HCT116 (cell line): ENCODE measurements at regions not wholly inside any gene's neighbourhood (a gene's known extent, or its start where the extent isn't known, plus 50 kb on each side); places are given as distances from the start of the nearest gene placed in this dataset.

Source experiments
- CTCF ChIP-seq, 3 experiments: fragments of 200-600 bp in 1 of 3; sonication (generic) in 1 of 3; IDR thresholded peaks in 2 of 3; conservative IDR thresholded peaks in 1 of 3; 2 replicates each; pipeline ENCODE4 v1.5.1; 2012 to 2017; ENCODE audit warnings: low read depth in 2 of 3, low read length in 2 of 3, antibody characterized with exemption in 1 of 3, borderline replicate concordance in 1 of 3, control low read depth in 1 of 3, mild to moderate bottlenecking in 1 of 3, mixed read lengths in 1 of 3, mixed run types in 1 of 3, moderate library complexity in 1 of 3; ENCODE audit not compliant: insufficient read depth in 1 of 3
- POLR2A ChIP-seq: IDR thresholded peaks from 2 replicates; pipeline ENCODE4 v1.7.0; 2011; ENCODE audit warnings: borderline replicate concordance; ENCODE audit not compliant: insufficient read depth, insufficient read length; ENCODE audit errors: extremely low read depth
- SIN3A ChIP-seq: IDR thresholded peaks from 2 replicates; pipeline ENCODE4 v1.6.1; 2012; ENCODE audit warnings: low read depth
- ZFX ChIP-seq: fragments of 450-650 bp; IDR thresholded peaks from 2 replicates; pipeline ENCODE4 v1.6.1; 2017

- TF ChIP-seq CTCF (IDR thresholded peaks at IDR 0.05 in 2 of 3, conservative IDR thresholded peaks at IDR 0.05 in 1 of 3; ENCODE audit: borderline replicate concordance in 1 of 3, insufficient read depth in 1 of 3, low read depth in 2 of 3, low read length in 2 of 3) (no peak), POLR2A (no peak), SIN3A (no peak), ZFX (no peak)
These were observed 60.4 kb upstream of the VTCN1 start for GRCh38 chr1:117271129-117271528.
